Transverse colon (tissue), 4 donors: ENCODE measurements at regions not wholly inside any gene's neighbourhood (a gene's known extent, or its start where the extent isn't known, plus 50 kb on each side); places are given as distances from the start of the nearest gene placed in this dataset.

Experiments used
- DNase-seq: peaks from one replicate; pipeline ENCODE4 v3.0.0-alpha.2; 2019
- H3K27ac ChIP-seq, 4 donors: fragments of 200-600 bp; sonication (generic); 2 replicates each; pipeline ENCODE4 v1.5.1; 2016 to 2018; ENCODE audit warnings: inconsistent platforms in 4 of 4
- H3K27me3 ChIP-seq: fragments of 200-600 bp; sonication (generic); 2 replicates; pipeline ENCODE4 v1.5.1; 2017; ENCODE audit warnings: inconsistent platforms
- H3K36me3 ChIP-seq, 4 donors: fragments of 200-600 bp; sonication (generic); 2 replicates each; pipeline ENCODE4 v1.5.1; 2017 to 2019; ENCODE audit warnings: inconsistent platforms in 4 of 4
- H3K4me1 ChIP-seq, 4 donors: fragments of 200-600 bp; sonication (generic); 2 replicates each; pipeline ENCODE4 v1.5.1; 2017 to 2020; ENCODE audit warnings: inconsistent platforms in 4 of 4
- H3K4me3 ChIP-seq, 4 donors: fragments of 200-600 bp; sonication (generic); 1 replicate in 1 of 4; 2 replicates in 3 of 4; pipeline versions ENCODE4 v1.5.1 to v1.6.1; 2017 to 2019; ENCODE audit warnings: inconsistent platforms in 4 of 4
- H3K9me3 ChIP-seq, 2 donors: fragments of 200-600 bp; sonication (generic); 2 replicates each; pipeline ENCODE4 v1.5.1; 2017 to 2019; ENCODE audit warnings: inconsistent platforms in 2 of 2
- CTCF ChIP-seq, 5 experiments: fragments of 200-600 bp in 3 of 5; fragments of 450-650 bp in 2 of 5; sonication (generic) in 3 of 5; IDR thresholded peaks; 1 replicate in 2 of 5; 2 replicates in 3 of 5; pipeline ENCODE4 v1.5.1; 2016 to 2017; ENCODE audit warnings: antibody characterized with exemption in 5 of 5, inconsistent platforms in 3 of 5, mild to moderate bottlenecking in 2 of 5, moderate library complexity in 1 of 5
- EP300 ChIP-seq: sonication (generic); formaldehyde crosslinking; IDR thresholded peaks from one replicate; pipeline ENCODE4 v1.6.1; 2017; ENCODE audit warnings: antibody characterized with exemption, low read depth
- POLR2A ChIP-seq: fragments of 450-650 bp; IDR thresholded peaks from one replicate; pipeline ENCODE4 v1.6.1; 2016; ENCODE audit warnings: antibody characterized with exemption, mild to moderate bottlenecking, moderate library complexity
- POLR2AphosphoS5 ChIP-seq, 3 donors: sonication (generic); formaldehyde crosslinking; IDR thresholded peaks; one replicate each; pipeline ENCODE4 v1.6.1; 2016; ENCODE audit warnings: antibody characterized with exemption in 3 of 3
- WGBS, 2 donors: methylation state at CpG; one replicate each; pipeline ENCODE4 v1.1.5; 2018; ENCODE audit warnings: low coverage in 1 of 2; 5-methylcytosine and 5-hydroxymethylcytosine counted together
- in situ Hi-C, 4 donors: fragments of 200-750 bp; cut with MboI; loops; one replicate each; pipeline versions ENCODE4 v1.15.0 to v1.15.1; 2017; ENCODE audit warnings: low sequenced_read_pairs in 3 of 4, low pct_ligation_motif_present in 1 of 4, low pct_unique_long_range_greater_than_20kb in 1 of 4
- intact Hi-C: fragments of 100-400 bp; cut with DNase I; formaldehyde crosslinking; loops from one replicate; pipeline ENCODE4 v1.15.1; 2023; ENCODE audit warnings: low total_unique reads

DNA sequence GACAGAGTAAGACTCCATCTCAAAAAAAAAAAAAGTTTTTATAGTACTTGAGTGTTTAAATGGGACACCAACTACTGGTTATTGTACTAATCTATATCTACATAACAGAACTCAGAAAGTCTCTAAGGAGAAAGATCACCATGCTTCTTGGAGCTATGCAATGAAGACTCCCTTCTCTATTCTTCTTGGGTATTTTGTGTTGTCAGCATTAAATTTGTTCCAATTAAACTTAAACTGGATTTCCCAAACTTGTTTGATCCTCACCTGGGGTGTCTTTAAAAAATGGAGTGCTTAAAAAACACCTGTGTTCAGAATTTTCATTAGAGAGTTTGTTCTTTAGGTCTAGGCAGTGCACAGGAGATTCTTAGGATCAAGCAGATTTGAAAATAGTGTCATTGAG is 536.0 kb downstream of the GATA3 start:
- H3K27me3 ChIP-seq: no peaks in the 10 kb centered on the region
- no peak overlapping the region for H3K4me3 ChIP-seq
- H3K4me1 ChIP-seq: no peaks in the 10 kb centered on the region
- H3K36me3 ChIP-seq: no peaks in the 10 kb centered on the region
- intact Hi-C loops: no loop called here
- H3K9me3 ChIP-seq: no peaks in the 10 kb centered on the region
- TF ChIP-seq EP300 (no peak), POLR2AphosphoS5 (IDR thresholded peaks at IDR 0.05) (no peak), CTCF (IDR thresholded peaks at IDR 0.05) (no peak), POLR2A (no peak)
- in situ Hi-C loops: no loop called here
- no peak for DNase-seq
- no peak overlapping the region for H3K27ac ChIP-seq

DNA sequence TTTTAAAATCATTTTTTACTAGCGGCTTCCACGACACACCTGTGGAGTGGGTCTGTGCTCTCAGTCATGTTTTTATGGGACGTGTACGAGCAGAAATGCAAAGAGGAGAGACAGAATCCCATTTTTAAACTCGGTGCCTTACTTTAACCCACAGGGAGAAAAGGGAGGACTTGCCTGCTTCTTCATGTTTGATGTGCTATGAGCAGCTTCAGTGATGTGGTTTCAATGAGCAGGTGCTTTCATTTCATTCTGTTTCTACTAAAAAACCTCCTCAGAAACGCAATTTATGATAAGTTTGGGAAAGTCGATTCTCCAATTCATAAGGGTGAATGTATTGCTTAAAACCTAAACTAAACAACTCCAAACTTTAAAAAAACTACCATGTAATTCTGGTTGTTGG is 537.2 kb downstream of the GATA3 start:
- WGBS, 2 donors: 73 to 77% methylated on average over 6 to 7 of the region's 7 CpGs
- intact Hi-C loops: no loop called here
- TF ChIP-seq EP300 (no peak), CTCF (IDR thresholded peaks at IDR 0.05) (no peak), POLR2AphosphoS5 (IDR thresholded peaks at IDR 0.05) (no peak), POLR2A (no peak)

DNA sequence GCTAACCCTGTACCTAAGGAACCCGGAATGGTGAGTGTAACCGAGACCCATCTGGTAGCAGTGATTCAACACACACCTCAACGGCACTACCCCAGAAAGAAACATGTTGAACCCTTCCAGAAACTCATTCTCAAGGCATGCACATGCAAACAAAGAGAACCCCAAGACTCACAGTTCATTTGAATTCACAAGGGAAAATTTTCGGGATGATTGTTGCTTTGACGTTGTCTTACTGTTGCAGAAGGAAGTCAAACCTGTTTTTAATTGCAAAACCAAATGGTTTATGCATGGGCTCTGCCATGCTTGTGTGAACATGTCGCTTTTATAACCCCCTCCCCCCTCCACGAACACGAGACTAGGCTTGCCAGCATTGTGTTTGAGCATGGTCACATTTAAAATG is 539.7 kb downstream of the GATA3 start:
- intact Hi-C loops: no loop called here
- WGBS, 2 donors: 87 to 89% methylated on average over 5 to 8 of the region's 8 CpGs
- H3K4me1 ChIP-seq: no peaks in the 10 kb centered on the region
- H3K36me3 ChIP-seq: no peaks in the 10 kb centered on the region
- no peak for DNase-seq
- H3K27me3 ChIP-seq: no peaks in the 10 kb centered on the region
- H3K27ac ChIP-seq: no peak overlapping the region
- in situ Hi-C loops: no loop called here
- no peak overlapping the region for H3K4me3 ChIP-seq
- TF ChIP-seq EP300: no peak
- TF ChIP-seq CTCF (IDR thresholded peaks at IDR 0.05): no peak
- TF ChIP-seq POLR2A: no peak
- TF ChIP-seq POLR2AphosphoS5 (IDR thresholded peaks at IDR 0.05): no peak
- H3K9me3 ChIP-seq: no peaks in the 10 kb centered on the region

More for the DNA sequence above, 537.2 kb downstream of the GATA3 start:
- Histone ChIP-seq H3K9me3 (no peaks in the 10 kb centered on the region), H3K4me1 (no peaks in the 10 kb centered on the region), H3K4me3 (no peak overlapping the region), H3K36me3 (no peaks in the 10 kb centered on the region), H3K27me3 (no peaks in the 10 kb centered on the region), H3K27ac (no peak overlapping the region)
- no peak for DNase-seq
- in situ Hi-C loops: no loop called here

- H3K4me1 ChIP-seq: no peaks in the 10 kb centered on the region
- in situ Hi-C loops: no loop called here
- H3K27me3 ChIP-seq: no peaks in the 10 kb centered on the region
- DNase-seq: no peak
- intact Hi-C loops: no loop called here
- whole genome bisulfite sequencing, 2 donors: 80 to 86% methylated on average over 1 to 5 of the region's 5 CpGs
- H3K27ac ChIP-seq: no peak overlapping the region
- no peaks in the 10 kb centered on the region for H3K36me3 ChIP-seq
- H3K4me3 ChIP-seq: no peak overlapping the region
- H3K9me3 ChIP-seq: no peaks in the 10 kb centered on the region
- no peak for TF ChIP-seq POLR2AphosphoS5 (IDR thresholded peaks at IDR 0.05)
- TF ChIP-seq EP300: no peak
- no peak for TF ChIP-seq POLR2A
- no peak for TF ChIP-seq CTCF (IDR thresholded peaks at IDR 0.05)
Measured at GRCh38 chr10:8594711-8595110, 540.2 kb downstream of the GATA3 start.
